Pancreas (tissue), 10 donors: ENCODE measurements at regions not wholly inside any gene's neighbourhood (a gene's known extent, or its start where the extent isn't known, plus 50 kb on each side); places are given as distances from the start of the nearest gene placed in this dataset.

Experiments
- ATAC-seq, 4 donors: fragments of 200-7000 bp; cut with Tn5 transposase; one replicate each; pipeline versions ENCODE4 v1.8.0 to v1.9.1; 2020; ENCODE audit warnings: mild to moderate bottlenecking in 4 of 4, moderate library complexity in 4 of 4
- DNase-seq, 6 donors: peaks; one replicate each; pipeline ENCODE4 v3.0.0-alpha.2; 2020
- FAIRE-seq: peaks from 2 replicates; lab custom pipeline; 2012; peaks lifted over from hg19 to GRCh38; lab: Jason Lieb, UNC
- H3K27ac ChIP-seq, 4 donors: fragments of 200-600 bp; sonication (generic); 1 replicate in 3 of 4; 2 replicates in 1 of 4; pipeline versions ENCODE4 v1.5.0 to v1.8.0; 2020
- H3K27me3 ChIP-seq, 4 donors: fragments of 200-600 bp; one replicate each; pipeline ENCODE4 v1.8.0; 2021
- H3K36me3 ChIP-seq, 3 donors: fragments of 200-600 bp; sonication (generic) in 1 of 3; one replicate each; pipeline versions ENCODE4 v1.5.0 to v1.8.0; 2020 to 2021
- H3K4me1 ChIP-seq, 3 donors: fragments of 200-600 bp; one replicate each; pipeline ENCODE4 v1.8.0; 2021
- H3K4me3 ChIP-seq, 4 donors: fragments of 200-600 bp; sonication (generic) in 2 of 4; one replicate each; pipeline versions ENCODE4 v1.5.0 to v1.8.0; 2020 to 2021
- H3K9me3 ChIP-seq, 4 donors: fragments of 200-600 bp; one replicate each; pipeline ENCODE4 v1.8.0; 2021
- WGBS, 2 donors: extraction: QIAGEN DNeasy Blood & Tissue Kit; methylation state at CpG; one replicate each; pipeline ENCODE4 v1.1.7; 2013; 5-methylcytosine and 5-hydroxymethylcytosine counted together
- intact Hi-C, 3 donors: fragments of 100-400 bp; cut with DNase I; formaldehyde crosslinking; loops; one replicate each; pipeline versions ENCODE4 v1.11.1 to v1.14.2; 2022
- TF ChIP-seq, protein P1 (sequence below), 4 donors: fragments of 200-600 bp; sonication (generic) in 3 of 4; IDR thresholded peaks; one replicate each; pipeline versions ENCODE4 v1.5.0 to v1.8.0; 2021; ENCODE audit warnings: antibody characterized with exemption in 4 of 4
- donor health status: healthy with polysubstance abuse.
- donor health status: DM: no; HTN: no; CAD: no; lungs with moderate emphysema.
- donor health status: DM: no; HTN: no; CAD: no.
- donor health status: control.
- donor health status: control.
- donor health status: Bipolar disorder and iron deficiency.
- donor health status: DM: yes; HTN: yes; CAD: no.
- donor health status: DM: no; HTN: no; CAD: no.
- donor health status: DM: no; HTN: no; CAD: no.
- donor health status: DM: yes; HTN: yes; CAD: no.

- TF ChIP-seq, protein P1, sequence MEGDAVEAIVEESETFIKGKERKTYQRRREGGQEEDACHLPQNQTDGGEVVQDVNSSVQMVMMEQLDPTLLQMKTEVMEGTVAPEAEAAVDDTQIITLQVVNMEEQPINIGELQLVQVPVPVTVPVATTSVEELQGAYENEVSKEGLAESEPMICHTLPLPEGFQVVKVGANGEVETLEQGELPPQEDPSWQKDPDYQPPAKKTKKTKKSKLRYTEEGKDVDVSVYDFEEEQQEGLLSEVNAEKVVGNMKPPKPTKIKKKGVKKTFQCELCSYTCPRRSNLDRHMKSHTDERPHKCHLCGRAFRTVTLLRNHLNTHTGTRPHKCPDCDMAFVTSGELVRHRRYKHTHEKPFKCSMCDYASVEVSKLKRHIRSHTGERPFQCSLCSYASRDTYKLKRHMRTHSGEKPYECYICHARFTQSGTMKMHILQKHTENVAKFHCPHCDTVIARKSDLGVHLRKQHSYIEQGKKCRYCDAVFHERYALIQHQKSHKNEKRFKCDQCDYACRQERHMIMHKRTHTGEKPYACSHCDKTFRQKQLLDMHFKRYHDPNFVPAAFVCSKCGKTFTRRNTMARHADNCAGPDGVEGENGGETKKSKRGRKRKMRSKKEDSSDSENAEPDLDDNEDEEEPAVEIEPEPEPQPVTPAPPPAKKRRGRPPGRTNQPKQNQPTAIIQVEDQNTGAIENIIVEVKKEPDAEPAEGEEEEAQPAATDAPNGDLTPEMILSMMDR (IDR thresholded peaks at IDR 0.05): no peak
- Histone ChIP-seq H3K9me3 (no peaks in the 10 kb centered on the region), H3K36me3 (no peaks in the 10 kb centered on the region), H3K4me1 (no peaks in the 10 kb centered on the region), H3K27ac (no peak overlapping the region), H3K27me3 (no peaks in the 10 kb centered on the region), H3K4me3 (no peak overlapping the region)
- FAIRE-seq: no peak
- 74 to 87% methylated on average over 3 of the region's 3 CpGs for WGBS, 2 donors
- ATAC-seq: peak in 1 of 4 donors; percentile 37
- no peak for DNase-seq
- intact Hi-C loops: no loop called here
These were observed 314.7 kb upstream of the SORL1-AS1 start for GRCh38 chr11:121767433-121767832.

DNA sequence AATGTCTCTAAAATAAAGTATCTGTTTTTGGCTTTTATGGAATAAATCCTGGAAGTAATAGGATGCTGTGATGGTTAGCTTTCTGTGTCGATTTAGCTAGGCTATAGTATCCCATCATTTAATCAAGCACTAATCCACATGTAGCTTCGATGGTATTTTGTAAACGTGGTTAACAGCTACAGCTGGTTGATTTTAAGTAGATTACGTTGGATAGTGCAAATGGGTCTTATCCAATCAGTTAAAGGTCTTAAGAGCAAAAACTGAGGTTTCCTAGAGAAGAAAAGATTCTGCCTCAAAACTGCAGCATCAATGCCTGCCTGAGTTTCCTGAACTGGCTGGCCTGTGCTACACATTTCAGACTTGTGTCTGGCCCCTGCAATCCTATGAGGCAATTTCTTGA is 314.2 kb upstream of the SORL1-AS1 start:
- no peak for ATAC-seq
- no peaks in the 10 kb centered on the region for H3K36me3 ChIP-seq
- intact Hi-C loops: no loop called here
- 41 to 57% methylated on average over 4 of the region's 4 CpGs for WGBS, 2 donors
- H3K27ac ChIP-seq: no peak overlapping the region
- H3K4me1 ChIP-seq: no peaks in the 10 kb centered on the region
- DNase-seq: no peak
- H3K9me3 ChIP-seq: no peaks in the 10 kb centered on the region
- TF ChIP-seq, protein P1 (IDR thresholded peaks at IDR 0.05): no peak
- no peak for FAIRE-seq
- no peak overlapping the region for H3K4me3 ChIP-seq
- H3K27me3 ChIP-seq: no peaks in the 10 kb centered on the region

GRCh38 chr11:121766166-121766565 is 313.4 kb upstream of the SORL1-AS1 start:
- DNase-seq (no peak), ATAC-seq (no peak), FAIRE-seq (no peak)
- TF ChIP-seq, protein P1 (IDR thresholded peaks at IDR 0.05): no peak
- H3K36me3 ChIP-seq: no peaks in the 10 kb centered on the region
- WGBS, 2 donors: 77 to 89% methylated on average over 16 of the region's 16 CpGs
- intact Hi-C loops: no loop called here
- no peaks in the 10 kb centered on the region for H3K27me3 ChIP-seq
- no peaks in the 10 kb centered on the region for H3K9me3 ChIP-seq
- no peak overlapping the region for H3K4me3 ChIP-seq
- no peak overlapping the region for H3K27ac ChIP-seq
- H3K4me1 ChIP-seq: no peaks in the 10 kb centered on the region

- no peak for FAIRE-seq
- WGBS, 2 donors: 85% methylated on average over 3 of the region's 3 CpGs
- ATAC-seq: no peak
- no peak overlapping the region for H3K27ac ChIP-seq
- no peak overlapping the region for H3K4me3 ChIP-seq
- TF ChIP-seq, protein P1 (IDR thresholded peaks at IDR 0.05): no peak
- DNase-seq: no peak
- H3K36me3 ChIP-seq: no peaks in the 10 kb centered on the region
- intact Hi-C loops: no loop called here
- H3K9me3 ChIP-seq: no peaks in the 10 kb centered on the region
- H3K4me1 ChIP-seq: no peaks in the 10 kb centered on the region
- H3K27me3 ChIP-seq: no peaks in the 10 kb centered on the region
These were observed 310.8 kb upstream of the SORL1-AS1 start for GRCh38 chr11:121763526-121763925.

- Histone ChIP-seq H3K4me1 (no peaks in the 10 kb centered on the region), H3K9me3 (no peaks in the 10 kb centered on the region), H3K27ac (no peak overlapping the region), H3K27me3 (no peaks in the 10 kb centered on the region), H3K4me3 (no peak overlapping the region), H3K36me3 (no peaks in the 10 kb centered on the region)
- ATAC-seq (no peak), FAIRE-seq (no peak), DNase-seq (peak in 4 of 6 donors; percentile 8 to 51 (median 40))
- TF ChIP-seq, protein P1 (IDR thresholded peaks at IDR 0.05): no peak
- intact Hi-C loops: no loop called here
- WGBS, 2 donors: 21 to 23% methylated on average over 11 of the region's 11 CpGs
These were observed 310.1 kb upstream of the SORL1-AS1 start for GRCh38 chr11:121762820-121763219.
